HCEC 1CT (cell line): ENCODE measurements at regions not wholly inside any gene's neighbourhood (a gene's known extent, or its start where the extent isn't known, plus 50 kb on each side); places are given as distances from the start of the nearest gene placed in this dataset.
"Not testable (repeated sequence)": the region's sequence is repeated elsewhere in the genome, so short reads cannot be mapped to it uniquely, and the experiment has no call there.

ENCODE experiments used
- DNase-seq: peaks from one replicate; pipeline ENCODE4 v3.0.0-alpha.2; 2017

DNA sequence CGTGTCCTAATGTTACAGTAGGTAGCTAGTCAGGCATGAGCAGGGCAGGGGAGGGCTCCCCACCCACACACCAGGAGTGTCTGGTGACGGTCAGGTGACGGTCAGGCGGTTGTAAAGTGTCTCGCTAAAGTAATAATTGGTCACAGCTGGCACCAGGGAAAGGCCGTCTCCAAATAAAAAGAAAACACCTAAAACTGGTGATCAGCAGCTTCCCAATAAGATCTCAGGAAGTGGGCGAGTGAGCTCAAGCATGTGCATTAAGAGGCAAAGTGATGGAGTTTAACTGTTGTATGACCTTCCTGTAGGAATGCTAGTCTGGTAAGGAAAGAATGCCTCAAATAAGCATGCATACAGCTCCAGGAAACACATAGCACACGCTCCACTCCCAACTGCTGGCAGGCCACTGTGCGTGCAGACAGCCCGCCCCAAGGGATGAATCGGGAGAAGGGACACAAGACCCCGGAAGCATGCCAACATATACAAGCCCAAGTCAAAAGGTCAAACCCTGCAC is 177.1 kb downstream of the RNF144A start:
- DNase-seq, result no peak

DNA sequence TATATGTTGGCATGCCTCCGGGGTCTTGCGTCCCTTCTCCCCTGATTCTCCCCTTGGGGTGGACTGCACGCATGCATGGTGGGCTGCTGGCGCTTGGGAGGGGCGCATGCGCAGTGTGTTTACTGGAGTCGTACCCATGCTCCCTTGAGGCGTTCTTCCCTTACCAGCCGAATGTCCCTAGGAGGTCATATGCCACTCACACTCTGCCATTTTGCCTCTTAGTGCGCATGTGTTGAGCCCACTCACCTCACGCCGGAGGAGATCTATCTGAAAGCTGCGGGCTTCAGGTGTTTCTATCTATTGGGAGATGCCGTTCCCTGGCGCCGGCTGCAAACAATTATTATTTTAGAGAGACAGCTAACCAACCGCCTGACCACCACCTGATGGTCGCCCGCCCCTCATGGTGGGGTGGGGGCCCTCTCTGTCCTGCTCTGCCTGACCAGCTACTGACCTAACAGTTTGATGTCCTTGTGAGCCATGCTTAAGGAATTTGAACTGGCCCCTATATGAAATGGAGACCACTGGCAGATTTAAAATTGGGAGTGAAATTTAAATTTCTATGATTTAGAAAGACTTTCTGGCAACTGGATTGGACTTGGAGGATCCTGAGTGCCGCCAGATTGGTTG is 179.6 kb downstream of the RNF144A start:
- no peak for DNase-seq

DNA sequence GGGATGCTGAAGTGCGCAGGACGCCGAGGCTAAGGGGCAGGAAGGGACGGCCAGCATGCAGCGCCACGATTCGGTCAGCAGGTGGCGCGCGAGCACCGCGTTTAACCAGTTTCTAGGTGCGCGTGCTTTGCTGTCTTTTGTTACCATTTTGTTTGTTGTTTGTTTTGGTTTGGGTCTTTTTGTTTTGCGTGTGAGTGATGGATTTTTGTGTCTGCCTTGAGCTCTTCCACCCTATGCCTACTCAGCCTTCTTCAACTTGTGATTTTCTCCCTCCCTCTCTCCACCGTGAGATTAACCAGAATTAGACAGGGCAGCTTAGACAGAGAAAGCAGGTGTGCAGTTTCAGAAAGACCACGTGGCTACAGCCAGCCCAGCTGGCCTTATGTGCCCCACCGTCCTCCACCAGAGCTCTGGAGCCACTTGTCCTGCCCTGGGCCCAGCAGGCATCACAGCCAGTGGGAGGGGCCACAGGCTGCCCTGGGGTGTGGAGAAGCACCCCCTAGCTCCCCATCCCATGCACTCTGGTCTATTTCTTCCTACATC is 180.2 kb downstream of the RNF144A start:
- peak; percentile 3 for DNase-seq

DNA sequence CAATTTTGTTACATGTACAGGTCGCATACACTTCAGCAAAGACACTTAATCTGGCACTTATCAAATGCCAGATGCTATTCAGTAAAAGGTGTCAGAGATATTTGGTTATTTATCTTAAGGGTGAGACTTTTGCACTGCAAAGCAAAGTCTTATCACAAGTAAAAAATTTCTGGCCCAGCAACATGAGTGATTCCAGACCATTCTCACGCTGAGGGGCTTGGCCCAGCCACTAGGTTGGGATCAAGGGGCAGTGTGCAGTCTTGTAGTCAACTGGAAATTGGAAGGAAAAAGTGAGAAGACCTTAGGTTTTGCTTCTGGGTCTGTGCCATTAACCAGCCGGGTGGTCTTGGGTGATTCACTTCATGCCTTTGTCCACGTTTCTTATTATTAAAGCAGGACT is 181.6 kb downstream of the RNF144A start:
- no peak for DNase-seq

DNA sequence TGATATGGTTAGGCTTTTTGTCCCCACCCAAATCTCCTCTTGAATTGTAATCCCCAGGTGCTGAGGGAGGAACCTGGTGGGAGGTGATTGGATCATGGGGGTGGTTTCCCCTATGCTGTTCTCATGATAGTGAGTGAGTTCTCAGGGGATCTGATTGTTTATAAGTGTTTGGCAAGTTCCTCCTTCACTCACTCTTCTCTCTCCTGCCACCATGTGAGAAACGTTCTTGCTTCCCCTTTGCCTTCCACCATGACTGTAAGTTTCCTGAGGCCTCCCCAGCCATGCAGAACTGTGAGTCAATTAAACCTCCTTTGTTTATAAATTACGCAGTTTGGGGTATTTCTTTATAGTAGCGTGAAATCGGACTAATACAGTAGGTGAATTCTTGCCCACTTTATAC is 182.5 kb downstream of the RNF144A start:
- DNase-seq, result not testable (repeated sequence)

DNA sequence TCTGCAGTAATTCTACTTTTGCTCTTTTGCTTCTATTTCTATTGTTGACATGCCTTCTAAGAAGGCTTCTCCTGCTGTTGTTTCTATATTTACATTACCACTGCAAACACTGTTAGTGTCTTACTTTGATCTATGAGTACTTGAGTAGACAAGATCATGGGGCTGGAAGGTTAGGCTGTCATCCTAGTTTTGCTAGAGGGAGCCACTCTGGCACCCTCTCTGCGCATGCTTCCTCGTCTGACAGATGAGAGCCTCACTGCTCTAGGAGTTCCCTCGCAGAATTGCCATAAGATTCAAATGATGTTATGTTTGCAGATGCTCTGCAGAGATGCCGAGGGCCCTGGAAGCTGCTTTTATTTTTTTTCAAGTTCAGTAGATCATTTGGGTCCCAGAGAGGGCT is 185.6 kb downstream of the RNF144A start:
- DNase-seq, result no peak

DNA sequence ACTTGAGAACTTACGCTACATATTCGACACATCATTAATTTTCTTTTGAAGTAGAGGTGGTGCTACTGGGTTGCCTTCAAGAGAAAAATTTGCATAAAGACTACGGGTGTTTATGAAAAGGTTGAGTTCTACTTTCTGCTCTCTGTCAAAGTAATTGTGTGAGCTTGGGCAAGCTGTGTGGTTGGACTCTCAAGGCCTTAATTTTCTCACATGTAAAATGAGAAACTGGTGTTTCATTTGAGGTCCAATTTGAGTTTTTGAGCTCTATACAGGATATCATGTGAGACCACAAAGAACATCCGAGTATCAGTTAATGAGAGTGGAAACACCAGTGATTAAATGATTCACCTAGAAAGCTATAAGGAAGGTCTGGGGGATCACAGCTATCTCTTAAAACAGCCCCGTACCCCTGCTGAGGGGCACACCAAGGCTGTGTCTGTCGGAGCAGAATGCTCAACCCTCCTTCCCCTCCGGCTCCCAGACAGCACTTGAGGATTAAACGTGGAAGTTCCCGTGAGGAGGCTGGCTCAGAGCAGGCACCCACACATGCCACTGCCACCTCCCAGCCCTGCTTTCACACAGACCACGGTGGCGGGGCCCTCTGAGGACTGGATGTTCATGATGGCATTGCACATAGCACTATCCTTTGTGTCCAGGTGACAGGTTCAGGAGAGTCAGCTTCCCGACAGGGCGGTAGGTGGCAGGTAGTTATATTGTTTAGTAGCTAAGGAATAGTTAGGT is 191.8 kb downstream of the RNF144A start:
- no peak for DNase-seq

DNA sequence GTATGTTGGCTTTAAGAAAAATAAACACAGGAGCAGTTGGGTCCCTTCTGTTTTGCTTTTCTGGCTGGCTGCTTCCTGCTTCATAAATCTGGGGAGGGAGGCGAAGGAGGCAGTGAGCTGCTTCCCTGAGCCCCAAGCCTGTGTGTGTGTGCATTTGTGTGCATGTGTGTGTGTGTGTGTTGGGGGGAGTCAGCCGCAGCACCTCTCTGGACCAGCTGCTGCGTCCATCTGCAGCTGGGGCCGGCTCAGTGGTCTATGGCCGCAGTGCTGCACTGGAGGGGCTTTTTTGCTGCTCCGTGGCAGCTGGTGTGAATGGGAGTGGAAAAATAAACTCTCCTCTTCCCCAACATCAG is 192.3 kb downstream of the RNF144A start:
- DNase-seq, result no peak

DNA sequence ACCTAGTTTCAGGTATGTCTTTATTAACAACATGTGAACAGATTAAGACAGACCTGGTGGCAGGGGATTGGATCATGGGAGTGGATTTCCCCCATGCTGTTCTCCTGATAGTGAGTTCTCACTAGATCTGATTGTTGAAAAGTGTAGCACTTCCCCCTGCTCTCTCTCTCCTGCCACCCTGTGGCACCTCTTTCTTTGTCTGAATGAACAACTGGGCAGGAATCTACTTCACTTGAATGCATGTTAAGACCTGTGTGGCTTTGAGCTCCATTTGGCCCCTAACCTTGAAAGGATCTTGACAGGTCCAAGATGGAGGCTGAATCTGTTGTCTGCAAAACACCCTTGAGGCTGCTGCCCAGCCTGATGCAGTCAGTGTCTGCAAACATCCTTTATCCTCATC is 194.4 kb downstream of the RNF144A start:
- no peak for DNase-seq

DNA sequence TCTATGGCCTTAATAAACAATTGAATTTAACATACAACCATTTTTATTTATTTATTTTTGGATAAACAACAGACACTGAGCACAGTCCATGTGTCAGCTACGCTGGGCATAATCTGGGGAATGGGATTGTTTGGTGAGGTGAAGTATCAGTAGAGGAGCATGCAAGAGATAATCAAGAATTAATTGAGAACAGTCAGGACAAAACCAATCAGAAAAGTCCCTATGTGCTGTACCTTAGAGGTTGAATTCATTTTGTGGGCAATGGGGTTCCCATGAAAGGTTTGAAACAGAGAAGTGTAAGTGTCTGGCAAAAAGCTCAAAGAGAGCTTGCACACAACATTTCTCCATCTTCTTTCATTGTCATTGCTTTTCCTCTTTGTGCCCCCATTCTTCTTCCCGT is 198.2 kb downstream of the RNF144A start:
- no peak for DNase-seq

DNA sequence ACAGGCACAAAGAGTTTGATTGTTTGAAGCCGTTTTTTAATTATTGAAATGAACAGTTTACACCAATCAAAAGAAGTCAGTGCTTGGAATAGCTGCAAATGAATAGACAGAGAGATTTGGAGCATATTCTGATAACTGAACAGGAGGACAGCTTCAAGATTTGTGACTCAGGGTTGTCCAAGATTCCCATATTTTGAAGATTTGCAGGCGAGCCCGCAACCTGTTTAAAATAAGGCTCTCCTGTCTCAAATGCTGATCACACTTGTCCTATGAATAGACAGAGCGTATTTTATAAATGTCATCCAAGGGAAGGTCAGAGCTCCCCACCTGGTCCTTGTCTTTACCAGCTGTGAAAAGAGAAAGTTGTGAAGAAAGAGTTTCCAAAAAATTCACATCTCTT is 198.7 kb downstream of the RNF144A start:
- DNase-seq, result no peak

DNA sequence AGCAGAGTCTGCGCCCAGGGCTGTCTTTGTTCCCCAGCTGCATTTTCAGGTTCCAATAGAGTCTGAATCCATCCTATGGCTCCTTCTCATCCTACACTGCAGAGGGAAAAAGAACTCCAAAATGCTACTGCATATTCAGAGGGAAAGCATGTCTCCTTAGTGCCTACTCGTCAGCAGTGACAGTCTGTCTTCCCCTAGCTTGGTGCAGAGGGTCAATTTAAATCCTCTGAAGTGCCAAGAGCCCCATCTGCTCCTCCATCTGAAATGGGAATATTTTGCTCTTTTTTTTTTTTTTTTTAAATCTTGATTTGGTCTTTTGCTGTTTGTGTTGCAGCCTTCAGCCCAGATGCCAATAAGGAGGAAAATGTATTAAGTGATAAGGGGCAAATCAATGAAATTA is 199.3 kb downstream of the RNF144A start:
- no peak for DNase-seq

DNA sequence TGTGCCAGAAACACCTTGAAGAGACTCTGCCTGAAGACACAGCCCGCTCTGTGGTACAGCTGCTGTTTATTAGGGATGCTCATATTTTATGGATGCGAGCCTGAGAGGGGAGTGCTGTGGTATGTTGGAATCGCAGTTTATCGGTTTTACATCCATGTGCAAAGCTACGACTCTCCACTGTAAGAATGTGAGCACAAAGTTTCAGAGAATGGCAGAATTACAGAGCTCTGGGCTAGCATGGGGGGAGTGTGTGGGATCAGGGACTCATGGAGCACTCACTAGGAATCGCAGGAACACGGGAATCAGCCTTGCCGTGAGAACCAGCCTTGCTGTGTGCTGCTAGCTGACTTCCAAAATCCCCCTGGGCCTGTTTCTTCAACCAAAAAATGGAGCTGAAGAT is 199.9 kb downstream of the RNF144A start:
- no peak for DNase-seq

DNA sequence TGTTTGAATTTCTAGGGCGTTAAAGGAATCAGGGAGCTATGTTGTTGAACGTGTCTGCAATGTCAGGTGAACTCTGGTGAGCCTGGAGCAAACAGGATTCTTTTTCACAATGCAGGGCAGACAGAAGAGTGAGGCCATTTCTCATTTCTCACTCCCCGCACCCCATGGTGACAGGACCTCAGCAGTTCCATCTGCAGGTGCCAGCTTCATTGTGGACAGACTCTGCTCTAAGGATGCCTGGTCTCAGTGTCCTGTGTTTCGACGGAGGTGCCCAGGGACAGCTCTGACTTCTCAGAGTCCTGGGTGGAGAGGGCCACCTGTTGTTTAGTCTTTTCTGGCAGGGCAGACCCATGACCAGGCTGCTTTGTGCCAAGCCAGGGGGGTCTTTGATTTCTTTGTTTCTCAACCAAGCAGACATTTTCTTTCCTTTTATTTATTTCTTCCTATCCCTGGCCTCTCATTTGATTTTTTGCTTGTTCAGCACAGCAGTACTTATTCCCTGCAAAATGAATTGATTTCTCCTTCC is 201.5 kb downstream of the RNF144A start:
- DNase-seq, result no peak

DNA sequence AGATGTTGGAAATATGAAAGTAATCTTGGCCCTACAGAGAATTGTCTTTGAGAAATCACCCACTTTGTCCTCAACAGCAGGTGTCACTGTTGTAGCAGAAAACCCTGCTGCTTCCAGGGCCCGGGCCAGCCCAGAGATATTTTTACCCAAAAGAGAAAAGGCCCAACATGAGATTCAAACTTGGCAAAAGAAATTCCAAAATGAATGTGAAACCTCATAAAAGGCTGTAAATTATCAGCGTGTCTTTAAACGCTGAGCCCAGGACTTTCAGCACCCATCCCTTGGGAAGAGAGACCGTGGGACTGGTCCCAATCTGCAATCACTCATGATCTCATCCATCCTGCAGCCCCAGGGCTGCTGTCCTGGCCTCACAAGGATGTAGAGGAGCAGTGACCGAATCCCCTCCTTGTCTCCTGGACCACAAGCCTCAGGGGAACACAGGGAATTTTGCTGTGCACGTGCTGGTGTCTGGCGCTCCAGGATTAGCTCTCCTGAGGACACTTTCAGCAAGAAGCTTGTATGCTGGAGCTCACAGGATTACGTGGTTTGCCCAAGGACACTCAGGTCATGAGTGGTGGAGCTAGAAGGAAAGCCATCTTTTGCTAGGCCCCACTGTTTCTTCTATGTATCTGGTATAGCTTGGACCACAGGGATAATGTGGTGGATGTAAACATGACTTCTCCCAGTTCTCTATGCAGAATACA is 202.1 kb downstream of the RNF144A start:
- DNase-seq, result no peak

DNA sequence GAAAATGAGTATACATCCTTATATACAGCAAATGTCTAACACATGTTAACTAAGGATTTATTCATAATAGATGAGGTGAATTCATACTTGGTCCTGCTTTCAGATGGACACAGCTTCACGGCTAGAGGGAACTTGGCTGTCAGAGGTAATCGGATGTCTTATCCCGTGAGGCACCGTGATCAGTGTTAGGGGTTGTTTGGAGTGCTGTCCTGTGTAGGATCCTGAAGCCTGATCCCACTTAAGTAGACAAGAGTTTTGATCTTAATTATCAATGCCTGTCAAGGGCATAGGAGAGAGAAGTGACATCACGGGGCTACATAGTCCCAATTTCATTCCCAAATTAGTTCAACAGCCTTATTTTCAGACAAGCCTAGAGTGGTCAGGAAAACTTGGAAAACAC is 204.6 kb downstream of the RNF144A start:
- no peak for DNase-seq

DNA sequence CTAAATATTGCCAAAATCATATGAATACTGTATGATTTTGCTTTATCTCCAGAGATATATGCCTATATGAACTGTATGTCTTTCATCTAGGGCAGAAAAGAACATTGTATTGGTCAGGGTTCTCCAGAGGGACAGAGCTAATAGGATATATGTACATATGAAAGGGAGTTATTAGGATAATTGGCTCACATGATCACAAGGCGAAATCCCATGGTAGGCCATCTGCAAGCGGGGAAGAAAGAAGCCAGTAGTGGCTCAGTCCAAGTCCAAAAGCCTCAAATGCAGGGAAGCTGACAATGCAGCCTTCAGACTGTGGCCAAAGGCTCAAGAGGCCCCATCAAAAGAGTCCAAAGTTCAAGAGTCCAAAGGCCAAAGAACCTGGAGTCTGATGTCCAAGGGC is 209.9 kb downstream of the RNF144A start:
- no peak for DNase-seq

DNA sequence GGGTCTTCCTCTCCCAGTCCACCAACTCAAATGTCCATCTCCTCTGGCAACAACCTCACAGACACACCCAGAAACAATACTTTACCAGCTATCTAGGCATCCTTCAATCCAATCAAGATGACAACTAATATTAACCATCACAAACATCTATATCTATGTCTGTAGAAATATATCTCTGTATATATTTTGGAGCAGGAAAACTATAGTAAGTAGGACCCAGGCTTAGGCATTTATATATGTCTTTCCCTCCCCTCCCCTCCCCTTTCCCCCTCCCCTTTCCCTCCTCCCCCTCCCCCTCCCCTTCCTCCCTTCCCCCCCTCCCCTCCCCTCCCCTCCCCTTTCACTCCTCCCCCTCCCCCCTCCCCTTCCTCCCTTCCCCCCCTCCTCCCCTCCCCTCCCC is 210.5 kb downstream of the RNF144A start:
- no peak for DNase-seq

DNA sequence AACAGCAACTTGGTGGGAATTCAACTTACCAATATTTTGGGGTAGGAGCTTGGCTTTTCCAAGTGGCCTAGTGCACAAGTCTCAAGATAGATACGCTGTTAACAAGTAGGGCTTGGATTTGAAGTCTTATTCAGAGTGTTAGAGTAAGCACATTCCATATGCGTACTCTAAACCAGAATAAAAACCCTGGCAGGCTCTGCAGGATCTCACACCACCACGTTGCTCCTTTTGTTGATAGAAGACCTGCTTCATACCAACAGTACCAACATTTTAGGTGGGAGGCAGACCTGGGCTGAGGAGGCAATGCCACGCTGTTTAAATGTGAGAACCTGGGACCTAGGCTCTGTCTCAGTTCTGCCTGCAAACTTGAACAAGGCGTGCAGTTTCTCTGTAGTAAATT is 214.0 kb downstream of the RNF144A start:
- DNase-seq, result no peak

DNA sequence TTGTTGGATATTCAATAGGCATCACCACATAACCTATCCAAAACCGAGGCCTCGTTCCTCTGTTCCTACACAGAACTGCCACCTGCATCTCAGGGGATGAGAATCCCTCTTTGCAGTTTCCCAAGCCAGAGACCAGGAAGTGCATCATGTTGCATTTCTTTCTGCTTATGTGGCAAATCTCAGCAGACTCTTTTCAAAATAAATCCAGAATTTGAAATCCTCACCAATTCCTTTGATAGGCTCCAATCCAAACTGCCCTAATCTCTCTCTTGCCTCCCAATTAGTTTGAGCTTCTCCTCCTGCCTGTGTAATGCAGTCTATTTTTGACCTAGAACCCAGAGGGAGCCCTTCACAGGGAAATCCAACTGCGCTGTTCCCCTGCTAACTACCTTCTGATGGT is 215.5 kb downstream of the RNF144A start:
- DNase-seq, result no peak

DNA sequence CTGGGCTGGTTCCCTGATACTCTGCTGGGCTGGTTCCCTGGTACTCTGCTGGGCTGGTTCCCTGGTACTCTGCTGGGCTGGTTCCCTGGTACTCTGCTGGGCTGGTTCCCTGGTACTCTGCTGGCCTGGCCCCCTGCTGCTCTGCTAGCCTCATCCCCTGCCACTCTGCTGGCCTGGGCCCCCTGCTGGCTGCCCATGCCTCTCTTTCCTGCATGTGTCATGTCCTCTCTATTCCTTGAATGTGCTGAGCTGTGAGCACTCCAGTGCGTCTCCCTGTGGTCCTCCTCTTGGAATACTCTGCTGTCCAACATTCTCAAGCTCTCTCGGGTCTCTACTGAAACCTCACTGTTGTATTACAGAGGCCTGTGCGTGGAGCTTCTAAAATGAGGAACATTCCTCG is 216.3 kb downstream of the RNF144A start:
- no peak for DNase-seq

DNA sequence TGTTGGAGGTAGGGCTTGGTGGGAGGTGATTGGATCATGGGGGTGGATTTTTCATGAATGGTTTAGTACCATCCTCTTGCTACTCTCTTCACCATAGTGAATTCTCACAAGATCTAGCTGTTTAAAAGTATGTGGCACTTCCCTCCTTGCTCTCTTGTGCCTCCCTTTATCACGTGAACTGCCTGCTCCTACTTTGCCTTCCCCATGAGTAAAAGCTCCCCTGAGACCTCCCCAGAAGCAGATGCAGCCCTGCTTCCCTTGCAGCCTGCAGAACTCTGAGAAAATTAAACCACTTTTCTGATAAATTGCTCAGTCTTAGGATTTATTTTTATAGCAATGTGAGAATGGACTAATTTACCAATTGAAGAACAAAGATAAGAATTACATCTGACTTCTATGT is 223.1 kb downstream of the RNF144A start:
- DNase-seq, result no peak

DNA sequence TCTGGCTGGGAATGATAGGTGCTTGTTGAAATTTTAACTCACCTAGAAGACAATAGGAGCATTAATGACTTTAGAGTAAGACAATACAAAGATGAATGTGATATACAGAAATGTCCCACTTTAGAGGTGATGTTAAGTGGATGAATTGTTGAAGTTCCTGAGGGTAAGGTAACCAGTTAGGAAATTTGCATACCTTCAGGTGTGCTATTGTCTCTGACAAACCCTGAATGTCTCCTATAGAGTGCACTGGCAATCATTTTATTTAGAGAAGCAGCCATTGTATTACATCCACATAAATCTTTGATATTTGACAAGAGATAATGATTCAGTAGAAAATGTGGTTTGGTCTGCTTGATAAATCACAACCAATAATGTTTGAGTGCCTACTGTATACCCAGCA is 228.5 kb downstream of the RNF144A start:
- no peak for DNase-seq

DNA sequence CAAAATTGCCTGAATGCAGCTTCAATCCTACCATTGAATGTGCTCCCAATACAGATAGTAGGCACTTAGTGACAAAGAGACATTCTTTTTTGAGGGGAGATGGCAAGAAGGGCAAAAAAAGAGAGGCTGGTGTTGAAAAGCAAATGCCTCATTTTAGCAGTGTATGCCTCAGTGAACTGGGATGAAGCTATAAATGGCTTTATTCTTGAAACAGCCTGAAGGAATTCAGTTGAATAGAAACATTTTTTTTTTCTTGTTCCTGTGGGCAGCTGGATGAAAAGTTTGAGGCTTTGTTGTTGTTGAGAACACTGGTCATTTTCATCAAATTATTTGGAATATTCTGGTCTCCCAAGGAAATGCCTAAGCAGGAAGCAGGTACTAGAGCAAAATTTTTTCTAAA is 228.9 kb downstream of the RNF144A start:
- DNase-seq, result no peak
